B cell (primary cell): ENCODE measurements at regions not wholly inside any gene's neighbourhood (a gene's known extent, or its start where the extent isn't known, plus 50 kb on each side); places are given as distances from the start of the nearest gene placed in this dataset.

Experiments used
- EZH2 ChIP-seq: IDR thresholded peaks from 2 replicates; pipeline ENCODE4 v1.6.1; 2012; ENCODE audit warnings: borderline replicate concordance, low read depth, mild to moderate bottlenecking, moderate library complexity, low read length; ENCODE audit not compliant: insufficient read depth, poor library complexity, severe bottlenecking
- TF ChIP-seq, protein P1 (sequence below): fragments of 200-600 bp; IDR thresholded peaks from one replicate; pipeline ENCODE4 v1.8.0; 2022; ENCODE audit warnings: antibody characterized with exemption, mild to moderate bottlenecking

DNA sequence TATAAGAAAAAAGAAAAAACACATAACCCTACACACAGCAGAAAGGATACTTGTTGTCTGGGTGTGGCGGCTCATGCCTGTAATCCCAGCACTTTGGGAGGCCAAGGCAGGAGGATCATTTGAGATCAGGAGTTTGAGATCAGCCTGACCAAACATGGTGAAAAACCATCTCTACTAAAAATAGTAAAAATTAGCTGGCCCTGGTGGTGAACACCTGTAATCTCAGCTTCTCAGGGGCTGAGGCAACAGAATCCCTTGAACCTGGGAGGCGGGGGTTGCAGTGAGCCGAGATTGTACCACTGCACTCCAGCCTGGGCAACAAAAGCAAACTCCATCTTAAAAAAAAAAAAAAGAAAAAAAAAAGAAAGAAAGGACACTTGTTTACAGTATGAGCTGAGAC lies 147.6 kb upstream of the PITX1 start:
- TF ChIP-seq, protein P1, sequence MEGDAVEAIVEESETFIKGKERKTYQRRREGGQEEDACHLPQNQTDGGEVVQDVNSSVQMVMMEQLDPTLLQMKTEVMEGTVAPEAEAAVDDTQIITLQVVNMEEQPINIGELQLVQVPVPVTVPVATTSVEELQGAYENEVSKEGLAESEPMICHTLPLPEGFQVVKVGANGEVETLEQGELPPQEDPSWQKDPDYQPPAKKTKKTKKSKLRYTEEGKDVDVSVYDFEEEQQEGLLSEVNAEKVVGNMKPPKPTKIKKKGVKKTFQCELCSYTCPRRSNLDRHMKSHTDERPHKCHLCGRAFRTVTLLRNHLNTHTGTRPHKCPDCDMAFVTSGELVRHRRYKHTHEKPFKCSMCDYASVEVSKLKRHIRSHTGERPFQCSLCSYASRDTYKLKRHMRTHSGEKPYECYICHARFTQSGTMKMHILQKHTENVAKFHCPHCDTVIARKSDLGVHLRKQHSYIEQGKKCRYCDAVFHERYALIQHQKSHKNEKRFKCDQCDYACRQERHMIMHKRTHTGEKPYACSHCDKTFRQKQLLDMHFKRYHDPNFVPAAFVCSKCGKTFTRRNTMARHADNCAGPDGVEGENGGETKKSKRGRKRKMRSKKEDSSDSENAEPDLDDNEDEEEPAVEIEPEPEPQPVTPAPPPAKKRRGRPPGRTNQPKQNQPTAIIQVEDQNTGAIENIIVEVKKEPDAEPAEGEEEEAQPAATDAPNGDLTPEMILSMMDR = no peak
- TF ChIP-seq EZH2 = no peak
